OCI-LY3 (cell line): ENCODE measurements at regions not wholly inside any gene's neighbourhood (a gene's known extent, or its start where the extent isn't known, plus 50 kb on each side); places are given as distances from the start of the nearest gene placed in this dataset.

ENCODE experiments used
- EZH2phosphoT487 ChIP-seq: fragments of 200-600 bp; shearing (Covaris generic); IDR thresholded peaks from 2 replicates; pipeline ENCODE4 v1.6.1; 2018; ENCODE audit warnings: antibody characterized with exemption, mixed run types, low read depth
- TF ChIP-seq, protein P1 (sequence below): fragments of 200-600, 300-600 bp; sonication (generic); IDR thresholded peaks from 2 replicates; pipeline ENCODE4 v1.5.1; 2014; ENCODE audit warnings: antibody characterized with exemption, low read length, low read depth

DNA sequence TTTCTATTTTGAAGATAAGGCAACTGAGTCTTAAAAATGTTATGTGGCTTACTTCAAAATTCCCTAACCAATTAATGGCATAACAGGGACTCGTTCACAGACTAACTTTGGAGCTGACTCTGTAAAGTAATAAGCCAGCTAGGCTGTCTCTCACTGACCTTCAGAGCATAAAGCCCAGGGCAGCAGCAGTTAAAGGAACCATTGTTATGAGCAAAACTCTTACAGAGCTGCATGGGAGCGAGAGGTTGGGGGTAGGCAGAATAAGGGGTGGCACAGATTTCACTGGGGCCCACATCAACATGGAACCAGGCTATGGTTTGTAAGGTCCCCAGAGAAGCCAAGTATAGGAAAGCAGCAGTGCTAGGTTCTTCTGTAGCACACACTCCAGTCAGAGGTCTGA is 637.8 kb downstream of the RFPL4B start:
- TF ChIP-seq, protein P1, sequence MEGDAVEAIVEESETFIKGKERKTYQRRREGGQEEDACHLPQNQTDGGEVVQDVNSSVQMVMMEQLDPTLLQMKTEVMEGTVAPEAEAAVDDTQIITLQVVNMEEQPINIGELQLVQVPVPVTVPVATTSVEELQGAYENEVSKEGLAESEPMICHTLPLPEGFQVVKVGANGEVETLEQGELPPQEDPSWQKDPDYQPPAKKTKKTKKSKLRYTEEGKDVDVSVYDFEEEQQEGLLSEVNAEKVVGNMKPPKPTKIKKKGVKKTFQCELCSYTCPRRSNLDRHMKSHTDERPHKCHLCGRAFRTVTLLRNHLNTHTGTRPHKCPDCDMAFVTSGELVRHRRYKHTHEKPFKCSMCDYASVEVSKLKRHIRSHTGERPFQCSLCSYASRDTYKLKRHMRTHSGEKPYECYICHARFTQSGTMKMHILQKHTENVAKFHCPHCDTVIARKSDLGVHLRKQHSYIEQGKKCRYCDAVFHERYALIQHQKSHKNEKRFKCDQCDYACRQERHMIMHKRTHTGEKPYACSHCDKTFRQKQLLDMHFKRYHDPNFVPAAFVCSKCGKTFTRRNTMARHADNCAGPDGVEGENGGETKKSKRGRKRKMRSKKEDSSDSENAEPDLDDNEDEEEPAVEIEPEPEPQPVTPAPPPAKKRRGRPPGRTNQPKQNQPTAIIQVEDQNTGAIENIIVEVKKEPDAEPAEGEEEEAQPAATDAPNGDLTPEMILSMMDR, result no peak
- TF ChIP-seq EZH2phosphoT487, result no peak
